AG04450 (cell line): ENCODE measurements at regions not wholly inside any gene's neighbourhood (a gene's known extent, or its start where the extent isn't known, plus 50 kb on each side); places are given as distances from the start of the nearest gene placed in this dataset.

Source experiments
- CTCF ChIA-PET: fragments of 300-600, 350-600 bp; formaldehyde crosslinking; extraction: SDS; loops from one replicate; lab custom pipeline; 2022; ENCODE audit warnings: antibody characterized with exemption, inconsistent platforms; lab: Charles Lee
- POLR2A ChIA-PET: fragments of 350-600 bp; formaldehyde crosslinking; extraction: SDS; loops from one replicate; lab custom pipeline; 2021; ENCODE audit warnings: antibody characterized with exemption, inconsistent platforms; lab: Yijun Ruan, JAX
- DNase-seq: peaks from one replicate; pipeline ENCODE4 v3.0.0-alpha.2; 2011; ENCODE audit warnings: low read depth, low spot score
- H3K27ac ChIP-seq: one replicate; pipeline ENCODE4 v1.5.1; 2012; ENCODE audit warnings: low read depth, low read length, control low read depth
- H3K27me3 ChIP-seq: one replicate; pipeline ENCODE4 v1.6.0; 2012; ENCODE audit warnings: low read length; ENCODE audit not compliant: control insufficient read depth, insufficient read depth
- H3K4me3 ChIP-seq: 2 replicates; pipeline ENCODE4 v1.5.1; 2011; ENCODE audit warnings: mild to moderate bottlenecking, low read depth, low read length, control low read depth
- H3K9me3 ChIP-seq: 2 replicates; pipeline ENCODE4 v1.5.1; 2012; ENCODE audit warnings: low read length; ENCODE audit not compliant: control insufficient read depth, insufficient read depth
- CTCF ChIP-seq: IDR thresholded peaks from 2 replicates; pipeline ENCODE4 v1.5.1; 2011; ENCODE audit warnings: low read depth, low read length, control low read depth, inconsistent platforms

- DNase-seq, result no peak
- no peak for TF ChIP-seq CTCF
- H3K27ac ChIP-seq, result no peak overlapping the region
- POLR2A ChIA-PET, result no interaction called here
- no peaks in the 10 kb centered on the region for H3K9me3 ChIP-seq
- H3K27me3 ChIP-seq, result no peaks in the 10 kb centered on the region
- CTCF ChIA-PET, result no interaction called here
- H3K4me3 ChIP-seq, result no peak overlapping the region
These were observed 522.9 kb upstream of the NR3C2 start for GRCh38 chr4:148965080-148965479.

- no peak for DNase-seq
- ChIA-PET CTCF (interaction anchor here (1.1 kb wide), 1 partner anchor 300 kb away, joined by 3 read pairs; no protein-coding TSS in a partner anchor), POLR2A (no interaction called here)
- H3K27ac ChIP-seq, result no peak overlapping the region
- H3K27me3 ChIP-seq, result no peaks in the 10 kb centered on the region
- H3K9me3 ChIP-seq, result no peaks in the 10 kb centered on the region
- TF ChIP-seq CTCF, result no peak
- no peak overlapping the region for H3K4me3 ChIP-seq
These were observed 522.2 kb upstream of the NR3C2 start for GRCh38 chr4:148964456-148964855.

GRCh38 chr4:148962539-148963290 lies 520.5 kb upstream of the NR3C2 start:
- DNase-seq, result no peak
- ChIA-PET CTCF (no interaction called here), POLR2A (no interaction called here)
- no peak for TF ChIP-seq CTCF
- H3K27me3 ChIP-seq, result no peaks in the 10 kb centered on the region
- no peak overlapping the region for H3K27ac ChIP-seq
- H3K9me3 ChIP-seq, result no peaks in the 10 kb centered on the region
- H3K4me3 ChIP-seq, result no peak overlapping the region

GRCh38 chr4:148961526-148961925 lies 519.3 kb upstream of the NR3C2 start:
- no peaks in the 10 kb centered on the region for H3K27me3 ChIP-seq
- no peak for TF ChIP-seq CTCF
- no peaks in the 10 kb centered on the region for H3K9me3 ChIP-seq
- ChIA-PET CTCF (no interaction called here), POLR2A (no interaction called here)
- DNase-seq, result no peak
- no peak overlapping the region for H3K4me3 ChIP-seq
- no peak overlapping the region for H3K27ac ChIP-seq

- no peak for TF ChIP-seq CTCF
- CTCF ChIA-PET, result no interaction called here
These were observed 516.1 kb upstream of the NR3C2 start for GRCh38 chr4:148958317-148958716.

More at GRCh38 chr4:148958317-148958716, 516.1 kb upstream of the NR3C2 start:
- Histone ChIP-seq H3K27me3 (no peaks in the 10 kb centered on the region), H3K4me3 (no peak overlapping the region), H3K27ac (no peak overlapping the region), H3K9me3 (no peaks in the 10 kb centered on the region)
- POLR2A ChIA-PET, result no interaction called here
- DNase-seq, result no peak
